Stimulated activated effector memory CD8-positive, alpha-beta T cell treated with anti-CD3 and anti-CD28 coated beads, Interleukin-12 subunit alpha, Interleukin-12 subunit beta, amount 100 ng/mL, for 72 hours (primary cell): ENCODE measurements at regions not wholly inside any gene's neighbourhood (a gene's known extent, or its start where the extent isn't known, plus 50 kb on each side); places are given as distances from the start of the nearest gene placed in this dataset.

ENCODE experiments used
- ATAC-seq: fragments of 150-1000 bp; cut with Tn5 transposase; 2 replicates; pipeline ENCODE4 v1.10.0; 2021
- DNase-seq, 2 donors: peaks; one replicate each; pipeline ENCODE4 v3.0.0; 2021 to 2022; ENCODE audit warnings: low spot score in 2 of 2
- H3K27ac Mint-ChIP-seq: one replicate; pipeline ENCODE4 v1.8.0; 2022; ENCODE audit warnings: mild to moderate bottlenecking, mixed read lengths
- H3K36me3 Mint-ChIP-seq: one replicate; pipeline ENCODE4 v1.8.0; 2022; ENCODE audit warnings: mild to moderate bottlenecking, mixed read lengths
- H3K4me1 Mint-ChIP-seq: one replicate; pipeline ENCODE4 v1.8.0; 2022; ENCODE audit warnings: mixed read lengths
- H3K4me3 Mint-ChIP-seq: one replicate; pipeline ENCODE4 v1.8.0; 2022; ENCODE audit warnings: mild to moderate bottlenecking, mixed read lengths
- H3K9me3 Mint-ChIP-seq: one replicate; pipeline ENCODE4 v1.8.0; 2022; ENCODE audit warnings: mixed read lengths

DNA sequence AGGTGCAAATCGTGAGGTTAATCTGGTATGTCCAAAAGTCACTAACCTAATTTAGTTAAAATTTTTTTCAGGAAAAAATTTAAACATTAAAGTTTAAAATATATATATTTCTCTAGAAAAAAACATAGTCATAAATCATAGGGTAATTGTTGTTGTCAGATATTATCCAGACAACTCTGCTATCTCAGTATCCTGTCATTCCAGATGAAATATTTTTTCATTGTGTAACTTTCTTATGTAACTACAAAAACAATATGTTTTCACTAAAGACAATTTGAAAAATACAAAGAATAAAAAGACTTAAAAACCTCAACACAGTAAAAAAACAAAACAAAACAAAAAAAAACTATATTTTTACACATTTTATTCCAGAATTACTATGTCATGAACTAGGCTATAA is 57.6 kb downstream of the TENT5A start:
- no peak overlapping the region for H3K4me3 Mint-ChIP-seq
- ATAC-seq (no peak), DNase-seq (no peak)
- H3K4me1 Mint-ChIP-seq, result no peaks in the 10 kb centered on the region
- H3K27ac Mint-ChIP-seq, result no peak overlapping the region
- no peaks in the 10 kb centered on the region for H3K36me3 Mint-ChIP-seq
- no peaks in the 10 kb centered on the region for H3K9me3 Mint-ChIP-seq

DNA sequence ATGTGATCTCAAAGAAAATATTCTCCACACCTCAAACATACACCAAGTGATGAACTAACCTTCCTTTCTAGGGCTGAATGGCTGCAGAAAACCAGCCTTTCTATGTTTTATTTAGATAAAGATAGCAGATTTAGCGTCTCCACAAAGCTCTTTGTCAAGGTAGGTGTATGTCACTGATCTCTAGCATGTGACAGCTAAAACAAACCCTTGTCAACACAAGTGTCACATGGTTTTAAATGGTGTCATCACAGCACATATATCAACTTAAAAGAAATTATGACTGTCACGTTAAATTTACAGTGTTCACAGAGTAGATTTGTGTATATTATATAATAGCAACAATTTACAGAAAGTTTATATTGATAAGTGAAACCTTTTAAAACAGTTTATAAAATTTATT is 58.3 kb downstream of the TENT5A start:
- Mint-ChIP-seq H3K4me1 (no peaks in the 10 kb centered on the region), H3K9me3 (no peaks in the 10 kb centered on the region), H3K27ac (no peak overlapping the region), H3K4me3 (no peak overlapping the region), H3K36me3 (no peaks in the 10 kb centered on the region)
- no peak for ATAC-seq
- no peak for DNase-seq

DNA sequence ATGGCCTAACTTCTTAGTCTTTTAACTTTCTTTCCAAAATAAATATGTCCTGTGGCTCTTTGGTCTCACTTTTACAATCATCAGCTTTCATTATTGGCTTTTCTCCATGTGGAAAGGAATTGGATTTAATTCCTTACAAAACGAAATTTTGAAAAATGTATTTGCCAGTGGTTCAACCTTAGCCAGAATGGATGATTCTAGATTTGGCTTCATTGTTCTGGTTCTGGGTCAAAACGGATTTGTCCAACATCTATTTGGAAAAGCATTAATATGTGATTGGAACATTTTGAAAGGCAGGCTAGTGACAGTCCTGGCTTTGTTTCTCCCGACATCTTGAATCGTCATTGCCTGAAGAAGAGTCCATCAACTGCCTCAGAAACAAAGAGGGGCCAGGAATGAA is 59.2 kb downstream of the TENT5A start:
- Mint-ChIP-seq H3K4me1 (no peaks in the 10 kb centered on the region), H3K36me3 (no peaks in the 10 kb centered on the region)

DNA sequence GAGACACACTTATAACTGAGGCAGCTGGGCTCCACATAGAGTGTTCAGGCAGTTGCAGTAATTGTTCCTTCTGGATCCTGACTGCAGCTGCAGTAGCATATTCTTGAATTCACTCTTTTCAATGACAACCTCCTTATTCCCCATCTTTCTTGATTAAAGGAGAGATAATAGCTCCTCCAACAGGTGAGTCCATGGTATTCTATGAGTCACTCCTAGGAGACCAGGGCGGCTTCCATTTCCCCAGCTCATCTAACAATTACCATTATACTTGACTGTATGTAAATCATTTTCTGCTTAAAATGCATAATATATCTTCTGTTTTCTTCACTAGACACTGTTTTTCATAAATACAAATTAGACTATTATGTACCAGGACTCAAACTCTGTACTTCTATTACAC is 62.4 kb downstream of the TENT5A start:
- Mint-ChIP-seq H3K27ac (no peak overlapping the region), H3K9me3 (no peaks in the 10 kb centered on the region), H3K36me3 (no peaks in the 10 kb centered on the region), H3K4me3 (no peak overlapping the region), H3K4me1 (no peaks in the 10 kb centered on the region)
- no peak for ATAC-seq
- DNase-seq, result no peak

More for the DNA sequence above, 59.2 kb downstream of the TENT5A start:
- H3K4me3 Mint-ChIP-seq, result no peak overlapping the region
- H3K9me3 Mint-ChIP-seq, result no peaks in the 10 kb centered on the region
- ATAC-seq (no peak), DNase-seq (no peak)
- no peak overlapping the region for H3K27ac Mint-ChIP-seq

DNA sequence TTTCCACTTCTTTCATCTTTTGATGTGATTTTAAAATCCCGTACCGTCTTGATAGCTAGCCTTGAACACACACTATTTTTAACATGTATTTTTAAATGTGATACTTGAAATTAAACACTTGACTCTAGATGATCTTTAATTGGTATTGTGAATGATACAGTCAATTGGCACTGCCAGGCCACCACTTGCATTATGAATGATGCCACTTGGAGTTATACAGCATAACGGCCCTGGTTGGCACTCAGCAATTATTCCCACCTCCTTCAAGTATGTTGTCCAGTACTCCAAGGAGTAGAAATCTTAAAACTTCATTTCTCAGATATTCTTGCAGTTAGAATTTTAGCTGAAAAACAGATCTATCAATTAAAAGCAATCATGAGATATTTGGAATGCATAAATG is 62.9 kb downstream of the TENT5A start:
- ATAC-seq (no peak), DNase-seq (no peak)
- Mint-ChIP-seq H3K27ac (no peak overlapping the region), H3K4me3 (no peak overlapping the region), H3K4me1 (no peaks in the 10 kb centered on the region), H3K36me3 (no peaks in the 10 kb centered on the region), H3K9me3 (no peaks in the 10 kb centered on the region)

DNA sequence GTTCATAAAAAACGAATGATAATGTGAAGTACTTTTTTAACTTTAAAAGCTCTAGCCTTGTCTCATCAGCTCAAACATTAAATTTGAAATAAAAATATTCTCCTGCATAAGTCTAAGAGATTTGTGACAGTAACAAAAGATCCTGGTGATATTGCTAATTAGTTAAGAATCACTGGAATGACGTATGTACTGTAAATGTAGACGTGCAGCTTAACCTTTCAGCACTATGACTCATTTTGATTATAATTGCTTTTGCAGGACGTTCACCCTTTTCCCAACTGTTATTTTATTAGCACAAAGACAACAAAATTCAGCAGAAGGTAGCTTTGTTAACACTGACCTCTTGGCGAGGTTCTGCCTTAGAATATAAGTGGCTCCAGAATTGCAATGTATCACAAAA is 68.6 kb downstream of the TENT5A start:
- Mint-ChIP-seq H3K9me3 (peaks cover 3% of the 10 kb centered on the region), H3K36me3 (no peaks in the 10 kb centered on the region), H3K27ac (no peak overlapping the region), H3K4me1 (no peaks in the 10 kb centered on the region), H3K4me3 (no peak overlapping the region)
- ATAC-seq (no peak), DNase-seq (no peak)

DNA sequence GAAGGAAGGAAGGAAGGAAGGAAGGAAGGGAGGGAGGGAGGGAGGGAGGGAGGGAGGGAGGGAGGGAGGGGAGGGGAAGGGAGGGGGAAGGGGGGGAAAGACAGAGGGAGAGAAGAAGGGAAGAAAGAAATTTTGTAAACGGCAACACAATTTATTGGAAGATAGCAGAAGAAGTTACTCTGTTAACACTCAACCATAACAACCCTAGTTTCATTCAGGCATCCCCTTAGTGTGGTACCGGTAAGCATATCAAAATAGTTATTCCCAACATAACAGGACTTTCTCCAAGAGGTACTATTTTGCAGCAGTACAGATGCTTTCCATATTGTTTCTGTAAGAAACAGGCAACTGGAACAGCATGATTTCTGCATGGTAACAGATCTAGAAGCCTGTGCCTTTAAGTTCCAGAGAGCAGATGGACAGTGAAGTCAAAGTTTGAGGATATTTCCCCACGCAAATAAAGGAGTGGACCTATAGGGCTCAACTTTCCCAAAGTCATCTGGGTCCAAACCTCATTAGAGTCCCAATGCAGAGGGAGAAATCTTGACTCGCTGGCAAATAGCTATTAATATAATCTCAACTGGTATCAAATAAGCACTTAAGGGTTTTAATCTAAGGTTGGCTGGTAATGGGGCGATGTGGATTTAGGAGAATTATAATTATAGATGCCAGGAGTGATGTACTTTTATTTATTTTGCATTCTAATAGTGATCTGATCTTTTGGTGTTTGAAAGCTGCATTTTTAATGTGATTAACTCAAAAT is 69.4 kb downstream of the TENT5A start:
- DNase-seq (no peak), ATAC-seq (no peak)
- H3K4me1 Mint-ChIP-seq, result no peaks in the 10 kb centered on the region
- H3K36me3 Mint-ChIP-seq, result no peaks in the 10 kb centered on the region
- peaks cover 3% of the 10 kb centered on the region for H3K9me3 Mint-ChIP-seq
- H3K4me3 Mint-ChIP-seq, result no peak overlapping the region
- H3K27ac Mint-ChIP-seq, result no peak overlapping the region

DNA sequence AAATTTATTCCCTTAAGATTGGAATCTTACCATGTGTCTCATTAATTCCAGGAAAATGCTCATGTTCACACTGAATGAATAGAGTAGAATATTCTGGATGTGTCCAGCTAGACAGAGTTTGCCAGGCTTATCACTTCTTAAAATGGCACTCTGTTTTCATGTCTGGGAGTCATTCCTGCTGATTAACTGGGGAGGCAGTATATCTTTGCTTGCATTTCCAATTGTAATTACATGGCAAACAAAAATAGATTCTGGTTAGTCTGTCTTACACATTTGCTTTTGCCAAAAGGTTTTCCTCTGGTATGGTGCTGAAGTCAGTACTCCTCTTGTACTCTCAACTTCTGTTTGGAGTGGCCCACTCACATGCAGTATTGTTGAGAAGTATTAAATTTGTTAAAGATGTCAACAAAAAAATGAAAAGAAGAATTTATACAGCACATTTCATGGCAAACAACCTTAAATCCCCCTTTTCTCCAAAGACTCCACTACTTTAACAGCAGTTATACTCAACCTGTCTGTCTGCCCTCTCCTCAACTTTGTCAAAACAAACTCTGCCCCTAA is 70.2 kb downstream of the TENT5A start:
- peaks cover 3% of the 10 kb centered on the region for H3K9me3 Mint-ChIP-seq
- DNase-seq (no peak), ATAC-seq (no peak)
- no peaks in the 10 kb centered on the region for H3K36me3 Mint-ChIP-seq
- H3K4me3 Mint-ChIP-seq, result no peak overlapping the region
- no peak overlapping the region for H3K27ac Mint-ChIP-seq
- H3K4me1 Mint-ChIP-seq, result no peaks in the 10 kb centered on the region

DNA sequence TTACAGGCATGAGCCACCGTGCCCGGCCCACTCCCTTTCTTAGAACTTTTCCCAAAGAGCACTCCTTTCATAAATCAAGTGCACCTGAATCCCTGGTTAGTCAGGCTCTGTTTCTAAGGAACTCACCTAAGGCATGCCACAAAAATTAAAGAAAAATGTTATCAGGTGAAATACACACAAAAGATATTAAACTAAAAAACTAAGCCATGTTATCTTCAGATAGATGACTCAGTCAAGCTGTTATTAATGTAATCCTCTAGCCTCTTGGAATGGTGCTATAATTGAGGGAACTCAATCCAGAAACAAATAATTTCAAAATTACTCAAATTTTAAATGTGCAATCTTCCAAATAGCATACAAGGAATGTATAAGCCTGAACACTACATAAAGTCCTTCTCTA is 83.0 kb downstream of the TENT5A start:
- Mint-ChIP-seq H3K9me3 (peaks cover 10% of the 10 kb centered on the region), H3K27ac (no peak overlapping the region), H3K4me1 (no peaks in the 10 kb centered on the region), H3K36me3 (no peaks in the 10 kb centered on the region), H3K4me3 (no peak overlapping the region)
- ATAC-seq, result no peak
- DNase-seq, result no peak

DNA sequence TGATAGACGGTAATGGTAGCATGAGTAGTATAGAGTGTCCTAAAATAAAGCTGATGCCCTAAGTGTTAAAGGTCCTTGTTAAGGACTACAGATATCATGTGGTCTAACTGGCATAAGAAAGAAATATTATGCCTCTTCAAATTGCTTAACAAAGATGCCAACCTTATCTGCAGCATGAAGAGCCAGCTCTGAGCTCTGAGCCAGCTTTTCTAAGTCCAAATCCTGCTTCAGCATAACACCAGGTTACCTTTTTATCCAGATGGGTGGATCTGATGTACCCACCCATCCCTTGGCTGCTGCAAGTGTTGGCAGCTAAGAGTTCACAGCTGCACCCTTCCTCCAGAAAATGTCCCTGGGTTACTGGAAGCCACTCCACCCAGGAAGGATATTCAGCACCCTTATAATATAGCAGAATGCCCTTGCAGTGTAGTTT is 83.8 kb downstream of the TENT5A start:
- Mint-ChIP-seq H3K9me3 (peaks cover 5% of the 10 kb centered on the region), H3K4me1 (no peaks in the 10 kb centered on the region), H3K36me3 (no peaks in the 10 kb centered on the region), H3K27ac (no peak overlapping the region), H3K4me3 (no peak overlapping the region)
- ATAC-seq (no peak), DNase-seq (no peak)

DNA sequence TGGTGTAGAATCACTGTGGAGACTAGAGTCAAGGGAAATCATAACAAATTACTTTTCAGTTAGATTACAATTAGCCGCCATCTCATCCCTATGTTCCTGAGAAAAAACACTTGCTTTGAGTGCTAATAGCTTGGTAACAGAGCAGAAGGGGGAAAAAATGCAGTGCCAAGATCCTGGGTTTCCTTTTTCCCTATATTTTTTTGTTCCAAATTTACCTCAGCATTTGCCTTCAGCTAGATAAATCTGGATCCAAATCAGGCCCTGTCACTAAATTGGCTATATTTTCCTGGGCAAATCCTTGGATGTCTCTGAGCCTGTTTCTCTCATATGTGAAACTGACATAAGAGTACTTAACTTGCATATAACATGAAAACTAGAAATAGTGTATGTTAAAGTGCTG is 86.0 kb downstream of the TENT5A start:
- H3K36me3 Mint-ChIP-seq, result no peaks in the 10 kb centered on the region
- DNase-seq (no peak), ATAC-seq (no peak)

DNA sequence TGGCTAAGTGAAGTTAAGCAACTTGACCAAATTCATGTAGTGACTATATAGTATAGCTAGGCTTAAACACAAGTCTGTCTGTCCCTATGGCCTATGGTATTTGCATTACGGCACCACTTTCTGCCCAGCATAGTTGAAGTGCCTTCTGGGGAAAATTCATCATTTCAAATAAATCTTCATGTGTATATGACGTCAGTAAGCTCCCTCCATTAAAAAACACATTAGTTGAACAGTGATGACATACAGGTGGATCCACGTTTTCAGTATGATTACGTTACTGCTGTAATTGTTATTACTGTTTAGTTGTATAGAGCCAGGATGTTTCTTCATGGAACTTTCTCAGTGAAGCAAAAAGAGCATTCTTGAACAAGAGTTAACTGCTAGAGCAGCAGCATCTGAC is 96.2 kb downstream of the TENT5A start:
- ATAC-seq (no peak), DNase-seq (no peak)
- H3K4me1 Mint-ChIP-seq, result no peaks in the 10 kb centered on the region
- H3K27ac Mint-ChIP-seq, result no peak overlapping the region
- no peak overlapping the region for H3K4me3 Mint-ChIP-seq
- no peaks in the 10 kb centered on the region for H3K36me3 Mint-ChIP-seq
- peaks cover 2% of the 10 kb centered on the region for H3K9me3 Mint-ChIP-seq

More for the DNA sequence above, 86.0 kb downstream of the TENT5A start:
- no peak overlapping the region for H3K27ac Mint-ChIP-seq
- peaks cover 3% of the 10 kb centered on the region for H3K9me3 Mint-ChIP-seq
- H3K4me3 Mint-ChIP-seq, result no peak overlapping the region
- no peaks in the 10 kb centered on the region for H3K4me1 Mint-ChIP-seq

DNA sequence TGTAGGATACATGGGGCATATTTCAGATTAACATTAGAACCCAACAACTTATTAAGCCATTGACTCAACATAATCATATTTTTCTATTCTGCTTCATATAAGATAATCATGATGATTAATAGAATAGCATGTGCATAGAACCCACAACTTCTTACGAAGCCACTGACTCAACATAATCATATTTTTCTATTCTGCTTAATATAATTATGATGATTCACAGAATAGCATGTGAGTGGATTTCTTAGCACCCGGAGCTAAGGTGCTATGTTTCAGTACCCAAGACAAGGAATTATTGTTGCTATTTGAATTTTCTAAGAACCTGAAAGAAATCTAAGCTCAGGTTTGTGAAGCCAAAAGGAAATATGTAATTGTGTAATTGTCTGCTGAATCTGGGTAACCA is 96.8 kb downstream of the TENT5A start:
- Mint-ChIP-seq H3K4me3 (no peak overlapping the region), H3K9me3 (peaks cover 2% of the 10 kb centered on the region), H3K4me1 (no peaks in the 10 kb centered on the region), H3K27ac (no peak overlapping the region), H3K36me3 (no peaks in the 10 kb centered on the region)
- ATAC-seq (no peak), DNase-seq (no peak)

DNA sequence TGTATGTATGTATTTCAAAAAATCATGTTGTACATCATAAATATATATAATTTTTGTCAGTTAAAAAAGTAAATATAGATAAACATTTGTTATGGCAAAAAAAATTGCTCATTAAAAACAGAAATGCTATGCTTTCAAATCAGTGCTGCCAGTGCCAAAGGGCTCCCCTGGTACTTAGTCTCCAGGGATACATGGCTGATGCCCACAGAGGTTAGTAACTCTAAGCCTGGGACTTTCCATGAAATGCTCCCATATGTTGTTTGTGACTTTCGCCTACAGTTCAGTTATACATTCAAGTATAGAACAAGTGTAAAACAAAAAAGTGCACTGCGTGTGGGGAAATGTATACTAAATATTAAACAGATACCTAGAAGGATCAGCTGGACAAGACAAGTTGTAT is 104.0 kb downstream of the TENT5A start:
- Mint-ChIP-seq H3K4me3 (no peak overlapping the region), H3K36me3 (no peaks in the 10 kb centered on the region), H3K27ac (no peak overlapping the region), H3K9me3 (peaks cover 9% of the 10 kb centered on the region), H3K4me1 (no peaks in the 10 kb centered on the region)
- no peak for ATAC-seq
- no peak for DNase-seq

DNA sequence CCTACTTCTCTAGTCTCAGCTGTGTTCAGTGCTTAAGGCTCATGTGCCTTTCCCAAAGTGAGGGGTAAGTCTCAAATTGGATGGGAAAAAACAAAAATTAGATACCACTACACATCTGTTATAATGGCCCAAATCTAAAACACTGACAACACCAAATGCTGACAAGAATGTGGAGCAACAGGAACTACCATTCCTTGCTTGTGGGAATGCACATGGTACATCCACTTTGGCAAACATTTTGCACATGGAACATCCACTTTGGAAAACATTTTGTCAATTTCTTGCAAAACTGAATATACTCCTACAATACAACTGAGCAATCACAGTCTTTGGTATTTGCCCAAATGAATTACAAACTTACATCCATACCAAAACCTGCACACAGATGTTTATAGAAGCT is 109.3 kb downstream of the TENT5A start:
- Mint-ChIP-seq H3K4me3 (no peak overlapping the region), H3K4me1 (no peaks in the 10 kb centered on the region), H3K9me3 (peaks cover 13% of the 10 kb centered on the region), H3K36me3 (no peaks in the 10 kb centered on the region), H3K27ac (no peak overlapping the region)
- ATAC-seq (no peak), DNase-seq (no peak)

DNA sequence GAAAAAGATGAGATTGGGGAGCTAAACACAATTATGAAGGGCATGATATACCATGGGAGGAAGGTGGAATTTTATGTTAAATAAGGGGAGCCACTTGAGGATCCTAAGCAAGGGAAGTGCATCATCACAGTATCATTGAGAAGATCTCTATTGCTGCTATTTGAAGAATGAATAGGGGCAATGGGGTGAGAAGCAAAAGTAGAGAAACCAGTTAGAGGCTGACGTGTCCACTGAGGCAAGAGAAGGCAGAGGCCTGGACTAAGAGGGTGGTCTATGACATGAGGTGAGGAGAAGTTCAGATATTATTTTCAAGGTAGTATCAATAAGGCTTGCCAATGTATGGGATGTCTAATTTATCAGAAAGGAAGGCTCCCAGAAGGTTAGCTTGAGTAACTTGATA is 111.6 kb downstream of the TENT5A start:
- Mint-ChIP-seq H3K27ac (no peak overlapping the region), H3K36me3 (no peaks in the 10 kb centered on the region), H3K4me1 (no peaks in the 10 kb centered on the region), H3K4me3 (no peak overlapping the region), H3K9me3 (peaks cover 11% of the 10 kb centered on the region)
- DNase-seq, result no peak
- ATAC-seq, result no peak
